Endothelial cell of umbilical vein (primary cell): ENCODE measurements at regions not wholly inside any gene's neighbourhood (a gene's known extent, or its start where the extent isn't known, plus 50 kb on each side); places are given as distances from the start of the nearest gene placed in this dataset.

Source experiments
- BruUV-seq: library from RNA; stranded (reverse); fragments of 400-500 nt; replicated peaks from 2 replicates; lab custom pipeline; 2021; lab: Mats Ljungman, UMichigan
- CTCF ChIA-PET: fragments of 300-600, 350-600 bp; sonication (Branson Sonifier 250); formaldehyde crosslinking; loops from one replicate; lab custom pipeline; 2021; ENCODE audit warnings: antibody characterized with exemption, inconsistent platforms; lab: Charles Lee
- POLR2A ChIA-PET: fragments of 300-600, 350-600 bp; sonication (Branson Sonifier 250); formaldehyde crosslinking; loops from one replicate; lab custom pipeline; 2021; ENCODE audit warnings: antibody characterized with exemption, inconsistent platforms; lab: Charles Lee
- DNase-seq: peaks from one replicate; pipeline ENCODE4 v3.0.0-alpha.2; 2011; ENCODE audit warnings: low read depth, low spot score
- FAIRE-seq: peaks from 2 replicates; lab custom pipeline; 2011; peaks lifted over from hg19 to GRCh38; lab: Jason Lieb, UNC
- H2AFZ ChIP-seq: 2 replicates; pipeline ENCODE4 v1.6.0; 2012; ENCODE audit warnings: low read depth, low read length, control low read depth, inconsistent platforms
- H3K27ac ChIP-seq: 2 replicates; pipeline ENCODE4 v1.5.1; 2011; ENCODE audit warnings: low read depth, mild to moderate bottlenecking, control low read depth, low read length, moderate library complexity; ENCODE audit not compliant: insufficient read depth
- H3K27me3 ChIP-seq, 2 experiments: 2 replicates each; pipeline versions ENCODE4 v1.6.0 to v1.6.1; 2011; ENCODE audit warnings: low read length in 2 of 2, mixed read lengths in 1 of 2; ENCODE audit not compliant: control insufficient read depth in 2 of 2, insufficient read depth in 2 of 2
- H3K36me3 ChIP-seq, 2 experiments: 2 replicates in 1 of 2; 3 replicates in 1 of 2; pipeline ENCODE4 v1.5.1; 2011; ENCODE audit warnings: low read length in 2 of 2, mild to moderate bottlenecking in 1 of 2, moderate library complexity in 1 of 2; ENCODE audit not compliant: control insufficient read depth in 2 of 2, insufficient read depth in 2 of 2; ENCODE audit errors: extremely low read depth in 1 of 2
- H3K4me1 ChIP-seq: 3 replicates; pipeline ENCODE4 v1.5.1; 2011; ENCODE audit warnings: mild to moderate bottlenecking, low read length; ENCODE audit not compliant: control insufficient read depth, insufficient read depth; ENCODE audit errors: extremely low read depth
- H3K4me2 ChIP-seq: 2 replicates; pipeline ENCODE4 v1.6.1; 2011; ENCODE audit warnings: low read length, control low read depth, mixed read lengths; ENCODE audit not compliant: insufficient read depth
- H3K4me3 ChIP-seq, 3 experiments: fragments of 200-600 bp in 1 of 3; sonication (generic), shearing (Covaris generic) in 1 of 3; replicated peaks in 1 of 3; 2 replicates each; pipeline ENCODE4 v1.5.1; 2011 to 2016; ENCODE audit warnings: control low read depth in 3 of 3, low read length in 3 of 3, mild to moderate bottlenecking in 2 of 3, inconsistent platforms in 1 of 3, low read depth in 1 of 3, moderate library complexity in 1 of 3; ENCODE audit not compliant: insufficient read depth in 1 of 3
- H3K79me2 ChIP-seq: 2 replicates; pipeline ENCODE4 v1.6.0; 2012; ENCODE audit warnings: low read length, inconsistent platforms; ENCODE audit not compliant: control insufficient read depth, insufficient read depth
- H3K9ac ChIP-seq: replicated peaks from 2 replicates; pipeline ENCODE3; 2011; ENCODE audit warnings: low read length, control low read depth; ENCODE audit not compliant: insufficient read depth; ENCODE audit errors: extremely low read depth
- H3K9me1 ChIP-seq: replicated peaks from 3 replicates; pipeline ENCODE4 v1.6.0; 2011; ENCODE audit warnings: mild to moderate bottlenecking, low read length; ENCODE audit not compliant: control insufficient read depth, insufficient read depth; ENCODE audit errors: extremely low read depth
- H3K9me3 ChIP-seq: replicated peaks from 2 replicates; pipeline ENCODE4 v1.5.1; 2012; ENCODE audit warnings: low read length, inconsistent platforms; ENCODE audit not compliant: control insufficient read depth, insufficient read depth
- H4K20me1 ChIP-seq: replicated peaks from 2 replicates; pipeline ENCODE3; 2011; ENCODE audit warnings: mild to moderate bottlenecking, low read length; ENCODE audit not compliant: control insufficient read depth, insufficient read depth; ENCODE audit errors: extremely low read depth
- CTCF ChIP-seq, 2 donors: IDR thresholded peaks; 1 replicate in 1 of 2; 2 replicates in 1 of 2; pipeline ENCODE4 v1.5.1; 2011; ENCODE audit warnings: low read length in 2 of 2, mild to moderate bottlenecking in 2 of 2, moderate library complexity in 2 of 2, control low read depth in 1 of 2, inconsistent platforms in 1 of 2, low read depth in 1 of 2; ENCODE audit not compliant: insufficient read depth in 1 of 2; ENCODE audit errors: extremely low read depth in 1 of 2
- EZH2 ChIP-seq: IDR thresholded peaks from 2 replicates; pipeline ENCODE4 v1.6.1; 2012; ENCODE audit warnings: borderline replicate concordance, low read depth, mild to moderate bottlenecking, moderate library complexity, low read length, inconsistent platforms; ENCODE audit not compliant: severe bottlenecking
- FOS ChIP-seq: IDR thresholded peaks from 2 replicates; pipeline ENCODE4 v1.6.1; 2011; ENCODE audit warnings: mild to moderate bottlenecking, low read length, moderate library complexity, borderline replicate concordance; ENCODE audit not compliant: insufficient read depth
- GATA2 ChIP-seq: IDR thresholded peaks from 2 replicates; pipeline ENCODE4 v1.7.0; 2011; ENCODE audit warnings: low read depth, mild to moderate bottlenecking, moderate library complexity, mixed read lengths, low read length; ENCODE audit not compliant: insufficient read length, insufficient read depth
- JUN ChIP-seq: IDR thresholded peaks from 2 replicates; pipeline ENCODE4 v1.6.1; 2011; ENCODE audit warnings: borderline replicate concordance, low read depth; ENCODE audit not compliant: insufficient read length, insufficient read depth
- MAX ChIP-seq: IDR thresholded peaks from 2 replicates; pipeline ENCODE4 v1.6.1; 2011; ENCODE audit not compliant: insufficient read depth, insufficient read length
- MYC ChIP-seq: IDR thresholded peaks from one replicate; pipeline ENCODE4 v1.6.1; 2011; ENCODE audit warnings: mild to moderate bottlenecking, low read depth, low read length
- POLR2A ChIP-seq: IDR thresholded peaks from 2 replicates; pipeline ENCODE4 v1.6.1; 2012; ENCODE audit warnings: low read depth, mild to moderate bottlenecking, control low read depth, low read length
- POLR2AphosphoS5 ChIP-seq: IDR thresholded peaks from 2 replicates; pipeline ENCODE4 v1.6.1; 2012; ENCODE audit warnings: low read depth, mild to moderate bottlenecking, control low read depth, low read length, moderate library complexity; ENCODE audit not compliant: insufficient read depth
- dilution Hi-C: fragments of 300-500 bp; cut with MboI; formaldehyde crosslinking; loops from one replicate; pipeline ENCODE4 v1.15.0; 2019; ENCODE audit warnings: low sequenced_read_pairs; ENCODE audit not compliant: extremely low pct_ligation_motif_present
- intact Hi-C: fragments of 100-400 bp; cut with micrococcal nuclease; formaldehyde crosslinking; loops from one replicate; pipeline ENCODE4 v1.10.0; 2022

- intact Hi-C loops: no loop called here
- ChIA-PET CTCF (interaction anchor here (0.6 to 1.5 kb wide), 2 partner anchors 15 to 129 kb away, joined by 3 read pairs; no protein-coding TSS in a partner anchor), POLR2A (no interaction called here)
- Histone ChIP-seq H4K20me1 (no peaks in the 10 kb centered on the region), H3K4me2 (no peak overlapping the region), H3K27me3 (no peaks in the 10 kb centered on the region), H3K79me2 (no peaks in the 10 kb centered on the region), H3K4me1 (no peaks in the 10 kb centered on the region), H3K9ac (no peak overlapping the region), H2AFZ (no peak overlapping the region), H3K9me3 (no peaks in the 10 kb centered on the region), H3K27ac (no peak overlapping the region), H3K36me3 (no peaks in the 10 kb centered on the region), H3K4me3 (no peak overlapping the region), H3K9me1 (no peaks in the 10 kb centered on the region)
- FAIRE-seq: no peak
- no peak for TF ChIP-seq FOS
- no peak for TF ChIP-seq POLR2A
- no peak for TF ChIP-seq CTCF (IDR thresholded peaks at IDR 0.05; ENCODE audit: extremely low read depth in 1 of 2, insufficient read depth in 1 of 2, low read depth in 1 of 2, low read length in 2 of 2)
- TF ChIP-seq MAX: no peak
- no peak for TF ChIP-seq GATA2
- TF ChIP-seq MYC: no peak
- TF ChIP-seq EZH2: no peak
- no peak for TF ChIP-seq JUN
- no peak for TF ChIP-seq POLR2AphosphoS5
- DNase-seq: no peak
- no TSS peak for BruUV-seq
- dilution Hi-C loops: no loop called here
Measured at GRCh38 chr3:134083626-134084241, 54.0 kb upstream of the SLCO2A1 start.
